ENCODE measurements at regions not wholly inside any gene's neighbourhood (a gene's known extent, or its start where the extent isn't known, plus 50 kb on each side); places are given as distances from the start of the nearest gene placed in this dataset.

DNA sequence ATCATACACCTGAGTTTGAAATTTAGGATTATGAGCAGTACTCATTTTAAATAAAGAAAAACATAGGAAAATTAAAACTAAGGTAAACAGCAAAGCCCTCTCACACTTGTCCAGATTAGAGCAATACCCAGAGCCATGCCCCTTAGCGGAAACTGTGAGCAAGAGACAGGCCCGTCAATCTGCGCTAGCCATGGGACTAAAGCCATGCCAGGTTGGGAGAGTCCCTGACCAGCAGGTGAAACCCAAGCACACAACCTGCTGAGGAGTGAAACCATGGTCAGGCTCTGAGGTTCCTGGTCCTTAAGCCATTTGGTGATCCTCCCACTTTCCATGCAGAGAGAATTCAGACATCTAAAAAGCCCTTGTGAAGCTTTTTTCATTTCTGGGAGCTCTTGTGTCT is 494.3 kb downstream of the STK39 start:
- TF ChIP-seq CTCF (IDR thresholded peaks at IDR 0.05) (no peak), EZH2 (IDR thresholded peaks at IDR 0.05; ENCODE audit: borderline replicate concordance, insufficient read depth, low read depth, low read length, poor library complexity, severe bottlenecking) (no peak)
